ENCODE measurements at regions not wholly inside any gene's neighbourhood (a gene's known extent, or its start where the extent isn't known, plus 50 kb on each side); places are given as distances from the start of the nearest gene placed in this dataset.

GRCh38 chr6:119799596-119800509, 450.3 kb upstream of the MAN1A1 start:
- Histone ChIP-seq H3K79me2 (ENCODE audit: insufficient read depth, low read depth, low read length) (no peaks in the 10 kb centered on the region), H3K4me2 (ENCODE audit: low read length) (no peak overlapping the region), H3K27ac (ENCODE audit: low read depth, low read length, poor library complexity, severe bottlenecking) (no peak overlapping the region), H3K36me3 (ENCODE audit: insufficient read depth, low read length) (no peaks in the 10 kb centered on the region), H3K4me3 (ENCODE audit: low read depth, low read length, poor library complexity, severe bottlenecking) (no peak overlapping the region), H2AFZ (ENCODE audit: low read length) (no peak overlapping the region), H4K20me1 (ENCODE audit: insufficient read depth, low read length) (no peaks in the 10 kb centered on the region), H3K9me2 (ENCODE audit: insufficient read depth, low read length) (no peaks in the 10 kb centered on the region), H3K4me1 (ENCODE audit: insufficient read depth, low read length, poor library complexity, severe bottlenecking) (no peaks in the 10 kb centered on the region), H3K9me3 (ENCODE audit: low read length) (no peaks in the 10 kb centered on the region)
- POLR2A ChIA-PET, result interaction anchor here (0.6 to 1.1 kb wide), 5 partner anchors 10 to 756 kb away, joined by 3 read pairs; no protein-coding TSS in a partner anchor
- TF ChIP-seq EZH2phosphoT487 (IDR thresholded peaks at IDR 0.05; ENCODE audit: borderline replicate concordance, low read depth, low read length) (no peak), CTCF (conservative IDR thresholded peaks at IDR 0.05; ENCODE audit: low read length) (no peak)
- BruUV-seq (replicated peaks), result no TSS peak
- no peak for DNase-seq (ENCODE audit: low spot score)
- intact Hi-C loops (cut with micrococcal nuclease; ENCODE audit: unreplicated experiment), result no loop called here
- CTCF ChIA-PET (ENCODE audit: unreplicated experiment), result no interaction called here

- BruUV-seq (replicated peaks), result no TSS peak
- no peaks in the 10 kb centered on the region for H3K36me3 ChIP-seq (ENCODE audit: insufficient read depth, low read length)
- H3K79me2 ChIP-seq (ENCODE audit: insufficient read depth, low read depth, low read length), result no peaks in the 10 kb centered on the region
- no peak overlapping the region for H3K4me2 ChIP-seq (ENCODE audit: low read length)
- H3K27ac ChIP-seq (ENCODE audit: low read depth, low read length, poor library complexity, severe bottlenecking), result no peak overlapping the region
- ChIA-PET POLR2A (interaction anchor here (0.6 to 1.2 kb wide), 2 partner anchors 11 to 324 kb away, joined by 4 read pairs; no protein-coding TSS in a partner anchor), CTCF (ENCODE audit: unreplicated experiment) (no interaction called here)
- no peaks in the 10 kb centered on the region for H4K20me1 ChIP-seq (ENCODE audit: insufficient read depth, low read length)
- TF ChIP-seq EZH2phosphoT487 (IDR thresholded peaks at IDR 0.05; ENCODE audit: borderline replicate concordance, low read depth, low read length) (no peak), CTCF (conservative IDR thresholded peaks at IDR 0.05; ENCODE audit: low read length) (no peak)
- intact Hi-C loops (cut with micrococcal nuclease; ENCODE audit: unreplicated experiment), result no loop called here
- DNase-seq (ENCODE audit: low spot score), result no peak
- no peaks in the 10 kb centered on the region for H3K4me1 ChIP-seq (ENCODE audit: insufficient read depth, low read length, poor library complexity, severe bottlenecking)
- no peaks in the 10 kb centered on the region for H3K9me3 ChIP-seq (ENCODE audit: low read length)
- H2AFZ ChIP-seq (ENCODE audit: low read length), result no peak overlapping the region
- no peak overlapping the region for H3K4me3 ChIP-seq (ENCODE audit: low read depth, low read length, poor library complexity, severe bottlenecking)
- H3K9me2 ChIP-seq (ENCODE audit: insufficient read depth, low read length), result no peaks in the 10 kb centered on the region
Observed at GRCh38 chr6:119791736-119792135, 442.2 kb upstream of the MAN1A1 start.

- Histone ChIP-seq H3K4me1 (ENCODE audit: insufficient read depth, low read length, poor library complexity, severe bottlenecking) (no peaks in the 10 kb centered on the region), H3K79me2 (ENCODE audit: insufficient read depth, low read depth, low read length) (no peaks in the 10 kb centered on the region), H3K36me3 (ENCODE audit: insufficient read depth, low read length) (no peaks in the 10 kb centered on the region), H4K20me1 (ENCODE audit: insufficient read depth, low read length) (no peaks in the 10 kb centered on the region), H3K9me3 (ENCODE audit: low read length) (no peaks in the 10 kb centered on the region), H3K27ac (ENCODE audit: low read depth, low read length, poor library complexity, severe bottlenecking) (no peak overlapping the region), H2AFZ (ENCODE audit: low read length) (no peak overlapping the region), H3K9me2 (ENCODE audit: insufficient read depth, low read length) (no peaks in the 10 kb centered on the region), H3K4me2 (ENCODE audit: low read length) (no peak overlapping the region), H3K4me3 (ENCODE audit: low read depth, low read length, poor library complexity, severe bottlenecking) (no peak overlapping the region)
- ChIA-PET CTCF (ENCODE audit: unreplicated experiment) (no interaction called here), POLR2A (no interaction called here)
- BruUV-seq (replicated peaks), result no TSS peak
- DNase-seq (ENCODE audit: low spot score), result no peak
- TF ChIP-seq EZH2phosphoT487 (IDR thresholded peaks at IDR 0.05; ENCODE audit: borderline replicate concordance, low read depth, low read length) (no peak), CTCF (conservative IDR thresholded peaks at IDR 0.05; ENCODE audit: low read length) (no peak)
- intact Hi-C loops (cut with micrococcal nuclease; ENCODE audit: unreplicated experiment), result no loop called here
Observed at GRCh38 chr6:119781365-119781764, 431.8 kb upstream of the MAN1A1 start.
